ENCODE measurements at regions not wholly inside any gene's neighbourhood (a gene's known extent, or its start where the extent isn't known, plus 50 kb on each side); places are given as distances from the start of the nearest gene placed in this dataset.

- DNase-seq = no peak
Observed at GRCh38 chr5:68543212-68543611, 327.7 kb downstream of the PIK3R1 start.

GRCh38 chr5:68544091-68544647 is 328.6 kb downstream of the PIK3R1 start:
- no peak for DNase-seq

GRCh38 chr5:68544648-68545552 is 329.3 kb downstream of the PIK3R1 start:
- peak; percentile 83 for DNase-seq

GRCh38 chr5:68545636-68546295 is 330.2 kb downstream of the PIK3R1 start:
- DNase-seq = no peak

GRCh38 chr5:68547056-68547455 is 331.5 kb downstream of the PIK3R1 start:
- DNase-seq = no peak

- no peak for DNase-seq
Observed at GRCh38 chr5:68547622-68548021, 332.1 kb downstream of the PIK3R1 start.

GRCh38 chr5:68548959-68549676 is 333.6 kb downstream of the PIK3R1 start:
- no peak for DNase-seq

- DNase-seq = no peak
Observed at GRCh38 chr5:68550015-68550414, 334.5 kb downstream of the PIK3R1 start.

- no peak for DNase-seq
Observed at GRCh38 chr5:68551436-68551835, 335.9 kb downstream of the PIK3R1 start.

- no peak for DNase-seq
Observed at GRCh38 chr5:68554571-68555279, 339.2 kb downstream of the PIK3R1 start.

GRCh38 chr5:68555907-68556681 is 340.5 kb downstream of the PIK3R1 start:
- no peak for DNase-seq

GRCh38 chr5:68557162-68557936 is 341.8 kb downstream of the PIK3R1 start:
- no peak for DNase-seq

- DNase-seq = no peak
Observed at GRCh38 chr5:68562308-68562707, 346.8 kb downstream of the PIK3R1 start.

GRCh38 chr5:68565427-68565826 is 349.9 kb downstream of the PIK3R1 start:
- no peak for DNase-seq

GRCh38 chr5:68576805-68577204 is 361.2 kb downstream of the PIK3R1 start:
- DNase-seq = no peak

GRCh38 chr5:68582284-68582683 is 366.7 kb downstream of the PIK3R1 start:
- DNase-seq = no peak

- no peak for DNase-seq
Observed at GRCh38 chr5:68587171-68587570, 371.6 kb downstream of the PIK3R1 start.

GRCh38 chr5:68591850-68592249 is 376.3 kb downstream of the PIK3R1 start:
- no peak for DNase-seq

- no peak for DNase-seq
Observed at GRCh38 chr5:68592351-68592750, 376.8 kb downstream of the PIK3R1 start.

GRCh38 chr5:68593211-68593671 is 377.7 kb downstream of the PIK3R1 start:
- no peak for DNase-seq

- DNase-seq = no peak
Observed at GRCh38 chr5:68612972-68613371, 397.4 kb downstream of the PIK3R1 start.
